ENCODE measurements at regions not wholly inside any gene's neighbourhood (a gene's known extent, or its start where the extent isn't known, plus 50 kb on each side); places are given as distances from the start of the nearest gene placed in this dataset.

DNA sequence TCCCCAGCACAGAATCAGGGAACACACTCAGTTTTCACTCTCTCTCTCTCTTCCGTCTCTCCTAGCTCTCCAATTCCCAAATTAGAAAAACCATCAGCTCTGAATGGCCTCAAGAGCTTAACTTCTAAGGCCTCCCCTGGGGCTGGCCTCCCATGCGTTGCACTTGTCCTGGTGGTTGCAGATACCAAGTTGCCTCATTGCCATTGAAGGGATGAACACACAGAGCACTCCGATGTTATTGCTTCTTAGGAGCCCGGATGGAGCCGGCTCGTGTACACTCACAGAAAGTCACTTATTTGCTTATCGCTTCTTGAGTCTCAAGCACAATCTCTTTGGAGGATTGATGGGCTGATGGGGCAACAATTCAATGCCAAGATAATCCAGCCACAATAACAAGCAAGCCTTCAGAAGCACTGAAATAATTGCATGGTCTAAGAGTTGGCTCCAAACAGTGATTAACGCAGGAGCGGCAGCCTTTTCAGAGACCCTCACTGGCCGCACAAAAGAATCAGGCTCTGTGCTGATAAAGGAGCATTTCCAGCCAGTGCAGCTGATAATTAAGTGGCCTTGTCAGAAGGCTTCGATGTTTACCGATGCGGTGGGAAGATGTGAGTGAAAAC is 175.8 kb upstream of the TMEM132C start:
- H3K27ac ChIP-seq: no peak overlapping the region
- no peaks in the 10 kb centered on the region for H3K36me3 ChIP-seq
- no peak for DNase-seq
- TF ChIP-seq POLR2A (IDR thresholded peaks at IDR 0.05): no peak
- TF ChIP-seq, protein P1, sequence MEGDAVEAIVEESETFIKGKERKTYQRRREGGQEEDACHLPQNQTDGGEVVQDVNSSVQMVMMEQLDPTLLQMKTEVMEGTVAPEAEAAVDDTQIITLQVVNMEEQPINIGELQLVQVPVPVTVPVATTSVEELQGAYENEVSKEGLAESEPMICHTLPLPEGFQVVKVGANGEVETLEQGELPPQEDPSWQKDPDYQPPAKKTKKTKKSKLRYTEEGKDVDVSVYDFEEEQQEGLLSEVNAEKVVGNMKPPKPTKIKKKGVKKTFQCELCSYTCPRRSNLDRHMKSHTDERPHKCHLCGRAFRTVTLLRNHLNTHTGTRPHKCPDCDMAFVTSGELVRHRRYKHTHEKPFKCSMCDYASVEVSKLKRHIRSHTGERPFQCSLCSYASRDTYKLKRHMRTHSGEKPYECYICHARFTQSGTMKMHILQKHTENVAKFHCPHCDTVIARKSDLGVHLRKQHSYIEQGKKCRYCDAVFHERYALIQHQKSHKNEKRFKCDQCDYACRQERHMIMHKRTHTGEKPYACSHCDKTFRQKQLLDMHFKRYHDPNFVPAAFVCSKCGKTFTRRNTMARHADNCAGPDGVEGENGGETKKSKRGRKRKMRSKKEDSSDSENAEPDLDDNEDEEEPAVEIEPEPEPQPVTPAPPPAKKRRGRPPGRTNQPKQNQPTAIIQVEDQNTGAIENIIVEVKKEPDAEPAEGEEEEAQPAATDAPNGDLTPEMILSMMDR (IDR thresholded peaks at IDR 0.05): no peak
- peaks cover 0 to 14% (median 0%) of the 10 kb centered on the region in 4 donors for H3K27me3 ChIP-seq
- H3K4me3 ChIP-seq: no peak overlapping the region
- 20 to 32% methylated on average over 10 to 13 of the region's 13 CpGs for WGBS, 2 donors
- H3K4me1 ChIP-seq: no peaks in the 10 kb centered on the region
- H3K9me3 ChIP-seq: no peaks in the 10 kb centered on the region
- intact Hi-C loops (cut with DNase I): no loop called here

DNA sequence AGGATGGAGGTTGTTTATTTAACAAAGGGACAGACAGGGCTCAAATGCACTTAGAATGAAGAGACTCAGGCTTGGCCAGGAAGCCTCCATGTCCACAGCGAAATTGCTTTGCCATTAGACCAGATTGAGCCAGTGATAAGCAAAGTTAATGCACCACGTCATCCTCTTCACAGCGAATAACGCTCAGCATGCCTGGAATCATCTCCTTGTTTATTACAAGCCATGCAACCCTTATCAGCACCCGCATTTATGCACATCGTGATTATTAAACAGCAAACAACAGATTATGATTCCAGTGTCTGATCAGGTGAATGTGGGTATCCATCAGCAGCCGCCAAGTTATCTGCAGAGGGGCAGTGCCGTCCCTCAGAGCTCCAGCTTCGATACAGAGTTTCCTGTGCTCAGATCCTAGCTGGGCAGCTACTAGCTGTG is 175.0 kb upstream of the TMEM132C start:
- intact Hi-C loops (cut with DNase I): no loop called here
- no peaks in the 10 kb centered on the region for H3K9me3 ChIP-seq
- no peak for DNase-seq
- TF ChIP-seq, protein P1 (IDR thresholded peaks at IDR 0.05): no peak
- TF ChIP-seq POLR2A (IDR thresholded peaks at IDR 0.05): no peak
- no peak overlapping the region for H3K4me3 ChIP-seq
- no peaks in the 10 kb centered on the region for H3K36me3 ChIP-seq
- H3K27ac ChIP-seq: no peak overlapping the region
- peaks cover 0 to 14% (median 0%) of the 10 kb centered on the region in 4 donors for H3K27me3 ChIP-seq
- 41% methylated on average over 5 to 9 of the region's 9 CpGs for WGBS, 2 donors
- no peaks in the 10 kb centered on the region for H3K4me1 ChIP-seq

DNA sequence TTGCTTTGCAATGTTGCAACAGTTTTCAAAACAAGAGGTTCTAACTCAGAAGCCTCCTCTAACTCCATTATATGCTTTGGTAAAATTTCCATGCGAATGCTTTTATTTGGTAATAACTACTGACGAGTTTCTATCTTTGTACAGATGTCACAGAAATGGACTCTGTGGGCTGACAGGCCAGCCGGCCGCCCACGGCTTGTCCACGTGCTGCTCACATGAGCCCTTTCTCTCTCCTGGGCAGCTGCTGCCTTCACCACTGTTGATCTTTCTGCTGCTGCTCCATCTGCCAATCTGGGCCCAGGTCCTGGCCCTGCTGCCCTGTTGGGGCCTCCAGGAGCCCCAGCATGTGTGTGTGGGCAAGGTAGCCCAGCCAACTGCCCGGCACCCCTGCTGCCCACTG is 168.2 kb upstream of the TMEM132C start:
- H3K9me3 ChIP-seq: no peaks in the 10 kb centered on the region
- DNase-seq: no peak
- intact Hi-C loops (cut with DNase I): no loop called here
- H3K4me3 ChIP-seq: no peak overlapping the region
- H3K4me1 ChIP-seq: no peaks in the 10 kb centered on the region
- H3K36me3 ChIP-seq: no peaks in the 10 kb centered on the region
- H3K27me3 ChIP-seq: no peaks in the 10 kb centered on the region
- 66% methylated on average over 7 of the region's 7 CpGs for WGBS, 2 donors
- no peak overlapping the region for H3K27ac ChIP-seq
- TF ChIP-seq, protein P1 (IDR thresholded peaks at IDR 0.05): no peak
- no peak for TF ChIP-seq POLR2A (IDR thresholded peaks at IDR 0.05)

DNA sequence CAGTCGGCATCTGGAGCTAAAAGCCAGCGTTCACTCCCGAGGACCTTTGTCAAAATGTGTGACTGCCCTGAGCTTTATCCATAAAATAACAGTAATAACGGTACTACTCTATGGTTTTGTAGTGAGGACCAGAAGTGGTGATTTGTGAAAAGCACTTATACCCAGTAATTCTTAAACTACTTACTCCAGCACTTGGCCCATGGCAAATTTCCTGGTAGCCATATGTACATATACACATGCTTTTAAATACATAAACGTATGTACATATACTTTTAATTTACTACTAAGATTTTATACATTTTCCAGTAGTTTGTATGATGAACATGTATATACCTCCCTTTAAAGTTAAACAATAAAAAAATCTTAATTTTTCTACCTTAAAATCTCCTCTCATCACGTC is 163.8 kb upstream of the TMEM132C start:
- Histone ChIP-seq H3K9me3 (no peaks in the 10 kb centered on the region), H3K4me3 (no peak overlapping the region), H3K4me1 (no peaks in the 10 kb centered on the region), H3K27me3 (no peaks in the 10 kb centered on the region), H3K27ac (no peak overlapping the region), H3K36me3 (no peaks in the 10 kb centered on the region)
- intact Hi-C loops (cut with DNase I): no loop called here
- DNase-seq: no peak
- WGBS, 2 donors: 79 to 83% methylated on average over 6 of the region's 6 CpGs
- no peak for TF ChIP-seq POLR2A (IDR thresholded peaks at IDR 0.05)
- TF ChIP-seq, protein P1 (IDR thresholded peaks at IDR 0.05): no peak

DNA sequence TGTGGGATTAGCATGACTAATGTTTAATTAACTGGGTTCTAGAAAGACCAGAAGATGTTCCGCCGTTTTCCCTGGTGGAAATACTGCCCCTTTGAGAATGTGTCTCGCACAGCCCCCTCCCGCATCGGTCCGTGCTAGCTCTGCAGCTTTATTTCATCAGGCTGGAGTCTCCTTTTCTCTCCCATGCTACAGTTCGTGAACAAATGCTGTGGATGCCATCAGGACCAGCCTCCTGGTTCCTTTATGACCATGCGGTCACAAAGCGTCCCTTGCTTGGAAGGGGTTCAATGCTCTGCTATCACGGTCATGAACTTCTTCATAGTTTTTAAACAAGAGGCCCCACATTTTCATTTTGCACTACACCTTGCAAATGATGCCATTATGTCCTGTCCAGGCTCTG is 157.7 kb upstream of the TMEM132C start:
- Histone ChIP-seq H3K36me3 (no peaks in the 10 kb centered on the region), H3K27me3 (no peaks in the 10 kb centered on the region), H3K4me3 (no peak overlapping the region), H3K4me1 (no peaks in the 10 kb centered on the region), H3K9me3 (no peaks in the 10 kb centered on the region), H3K27ac (no peak overlapping the region)
- WGBS, 2 donors: 82 to 85% methylated on average over 10 of the region's 10 CpGs
- DNase-seq: no peak
- intact Hi-C loops (cut with DNase I): no loop called here
- TF ChIP-seq, protein P1 (IDR thresholded peaks at IDR 0.05): no peak
- TF ChIP-seq POLR2A (IDR thresholded peaks at IDR 0.05): no peak
